K562 (cell line): ENCODE measurements at regions not wholly inside any gene's neighbourhood (a gene's known extent, or its start where the extent isn't known, plus 50 kb on each side); places are given as distances from the start of the nearest gene placed in this dataset.

ENCODE experiments used
- ATAC-seq: fragments of 200-7000 bp; cut with Tn5 transposase; 3 replicates; pipeline ENCODE4 v1.9.1; 2020; ENCODE audit warnings: moderate library complexity
- BruUV-seq: library from RNA; stranded (reverse); fragments of 400-500 nt; replicated peaks from 2 replicates; lab custom pipeline; 2021; lab: Mats Ljungman, UMichigan
- CTCF ChIA-PET: fragments of 300-600 bp; formaldehyde crosslinking; extraction: SDS; loops from one replicate; lab custom pipeline; 2021; ENCODE audit warnings: low intra/inter-chr PET ratio; lab: Yijun Ruan, JAX
- POLR2A ChIA-PET: fragments of 300-600, 350-650 bp; sonication (Branson Sonifier 250); formaldehyde crosslinking; extraction: SDS; loops from one replicate; lab custom pipeline; 2021; ENCODE audit warnings: antibody characterized with exemption, inconsistent platforms; lab: Yijun Ruan, JAX
- DNase-seq, 4 experiments: peaks; one replicate each; pipeline versions ENCODE4 v3.0.0 to v3.0.0-alpha.2; 2011 to 2018; ENCODE audit warnings: low spot score in 3 of 4, mixed read lengths in 3 of 4; ENCODE audit errors: extremely low read depth in 1 of 4
- FAIRE-seq: peaks from 2 replicates; lab custom pipeline; 2011; peaks lifted over from hg19 to GRCh38; lab: Jason Lieb, UNC
- H2AFZ ChIP-seq: 2 replicates; pipeline ENCODE4 v1.6.0; 2011; ENCODE audit warnings: low read depth, low read length, control low read depth, inconsistent platforms
- H3K27ac ChIP-seq: fragments of 200-600 bp; 3 replicates; pipeline ENCODE4 v1.8.0; 2011; ENCODE audit warnings: low read depth, mild to moderate bottlenecking, control low read depth, inconsistent platforms, low read length, moderate library complexity, mixed read lengths; ENCODE audit errors: extremely low read depth
- H3K27me3 ChIP-seq, 2 experiments: fragments of 300-600 bp in 1 of 2; 2 replicates in 1 of 2; 3 replicates in 1 of 2; pipeline versions ENCODE4 v1.6.0 to v1.8.0; 2011; ENCODE audit warnings: inconsistent platforms in 2 of 2, low read length in 2 of 2, mild to moderate bottlenecking in 1 of 2, mixed read lengths in 1 of 2, moderate library complexity in 1 of 2; ENCODE audit not compliant: control insufficient read depth in 2 of 2, insufficient read depth in 2 of 2
- H3K36me3 ChIP-seq: fragments of 300-600 bp; 3 replicates; pipeline ENCODE4 v1.8.0; 2011; ENCODE audit warnings: mild to moderate bottlenecking, low read length, inconsistent platforms; ENCODE audit not compliant: control insufficient read depth, insufficient read depth
- H3K4me1 ChIP-seq, 2 experiments: fragments of 200-600 bp in 1 of 2; replicated peaks in 1 of 2; 2 replicates in 1 of 2; 3 replicates in 1 of 2; pipeline versions ENCODE4 v1.5.1 to v1.8.0; 2011; ENCODE audit warnings: inconsistent platforms in 2 of 2, low read length in 2 of 2, mild to moderate bottlenecking in 1 of 2, mixed read lengths in 1 of 2, moderate library complexity in 1 of 2; ENCODE audit not compliant: control insufficient read depth in 2 of 2, insufficient read depth in 2 of 2
- H3K4me2 ChIP-seq: 2 replicates; pipeline ENCODE4 v1.6.1; 2011; ENCODE audit warnings: low read length, control low read depth, inconsistent platforms, mixed read lengths; ENCODE audit not compliant: insufficient read depth
- H3K4me3 ChIP-seq: fragments of 200-600 bp; sonication (generic), shearing (Covaris generic); 2 replicates; pipeline ENCODE4 v1.5.1; 2016; ENCODE audit warnings: control low read depth, inconsistent platforms
- H3K79me2 ChIP-seq: fragments of 200-600 bp; 3 replicates; pipeline ENCODE4 v1.8.0; 2011; ENCODE audit warnings: low read length, inconsistent platforms; ENCODE audit not compliant: control insufficient read depth, insufficient read depth
- H3K9ac ChIP-seq, 2 experiments: 2 replicates each; pipeline versions ENCODE4 v1.6.0 to v1.6.1; 2011; ENCODE audit warnings: low read depth in 2 of 2, low read length in 2 of 2, control low read depth in 1 of 2, inconsistent platforms in 1 of 2, mild to moderate bottlenecking in 1 of 2, mixed read lengths in 1 of 2; ENCODE audit not compliant: insufficient read depth in 1 of 2
- H3K9me1 ChIP-seq: one replicate; pipeline ENCODE4 v1.6.0; 2011; ENCODE audit warnings: inconsistent platforms, mild to moderate bottlenecking, low read length, moderate library complexity; ENCODE audit not compliant: control insufficient read depth, insufficient read depth
- H3K9me3 ChIP-seq: replicated peaks from 2 replicates; pipeline ENCODE4 v1.5.1; 2011; ENCODE audit warnings: low read depth, low read length, inconsistent platforms; ENCODE audit not compliant: control insufficient read depth, insufficient read depth
- H4K20me1 ChIP-seq: replicated peaks from 2 replicates; pipeline ENCODE4 v1.6.1; 2011; ENCODE audit warnings: low read length, inconsistent platforms, mixed read lengths; ENCODE audit not compliant: control insufficient read depth, insufficient read depth
- GTF3C2 ChIP-seq: IDR thresholded peaks from 3 replicates; pipeline ENCODE4 v1.6.1; 2011; ENCODE audit warnings: borderline replicate concordance, mild to moderate bottlenecking, moderate library complexity; ENCODE audit not compliant: insufficient read length; ENCODE audit errors: extremely low read depth
- KHSRP ChIP-seq: fragments of 450-650 bp; IDR thresholded peaks from 2 replicates; pipeline ENCODE4 v1.6.1; 2017
- NR1H2 ChIP-seq: sonication (generic); formaldehyde crosslinking; IDR thresholded peaks from 2 replicates; pipeline ENCODE4 v1.4.0; 2020; ENCODE audit warnings: mild to moderate bottlenecking, missing genetic modification reagents
- OTX1 ChIP-seq: fragments of 450-650 bp; formaldehyde crosslinking; IDR thresholded peaks from 2 replicates; pipeline ENCODE4 v1.4.0; 2022; ENCODE audit warnings: mild to moderate bottlenecking
- SPI1 ChIP-seq: IDR thresholded peaks from 2 replicates; pipeline ENCODE4 v1.6.1; 2011; ENCODE audit warnings: low read depth, low read length, control low read depth, borderline replicate concordance
- ZC3H11A ChIP-seq: IDR thresholded peaks from 2 replicates; pipeline ENCODE4 v1.6.1; 2012; ENCODE audit warnings: low read depth, low read length, improper control_type of control experiment
- ZFP1 ChIP-seq: fragments of 450-650 bp; formaldehyde crosslinking; IDR thresholded peaks from 2 replicates; pipeline ENCODE4 v1.4.0; 2020; ENCODE audit warnings: mild to moderate bottlenecking, mixed read lengths
- ZNF518B ChIP-seq: fragments of 250-450 bp; sonication (Bioruptor Pico); IDR thresholded peaks from 2 replicates; pipeline ENCODE4 v1.5.0; 2021; ENCODE audit warnings: mild to moderate bottlenecking, moderate library complexity
- ZNF785 ChIP-seq: fragments of 250-450 bp; sonication (Bioruptor Pico); IDR thresholded peaks from 2 replicates; pipeline ENCODE4 v1.4.0; 2020; ENCODE audit warnings: mild to moderate bottlenecking
- WGBS: fragments of 100-300 bp; shearing (Covaris generic); methylation state at CpG from one replicate; pipeline ENCODE4 v1.1.6; 2016; ENCODE audit warnings: low coverage, mixed read lengths; ENCODE audit not compliant: insufficient coverage; ENCODE audit errors: missing lambda C conversion rate; 5-methylcytosine and 5-hydroxymethylcytosine counted together
- in situ Hi-C: fragments of 300-500 bp; cut with MboI; formaldehyde crosslinking; loops from 4 replicates; pipeline ENCODE4 v1.15.0; 2018; ENCODE audit warnings: inconsistent platforms, mixed read lengths
- intact Hi-C: fragments of 100-400 bp; cut with micrococcal nuclease; formaldehyde crosslinking; loops from 2 replicates; pipeline ENCODE4 v1.14.2; 2022
- TF ChIP-seq, protein P1 (sequence below): sonication (generic); formaldehyde crosslinking; IDR thresholded peaks from 2 replicates; pipeline ENCODE4 v1.8.1; 2023; ENCODE audit warnings: mild to moderate bottlenecking, missing genetic modification reagents
- TF ChIP-seq, protein P2 (sequence below), 2 experiments: IDR thresholded peaks in 1 of 2; conservative IDR thresholded peaks in 1 of 2; 2 replicates each; pipeline ENCODE4 v1.6.1; 2016; ENCODE audit warnings: low read depth in 2 of 2, mild to moderate bottlenecking in 1 of 2, missing compliant biosample characterization in 1 of 2, missing genetic modification characterization in 1 of 2, moderate library complexity in 1 of 2

GRCh38 chr13:97119943-97120342, 102.2 kb upstream of the MBNL2 start:
- in situ Hi-C loops: loop anchor here (5.0 to 10.0 kb wide), 2 partner anchors 92 to 235 kb away; no protein-coding TSS in a partner anchor
- no peak for TF ChIP-seq KHSRP
- TF ChIP-seq, protein P1, sequence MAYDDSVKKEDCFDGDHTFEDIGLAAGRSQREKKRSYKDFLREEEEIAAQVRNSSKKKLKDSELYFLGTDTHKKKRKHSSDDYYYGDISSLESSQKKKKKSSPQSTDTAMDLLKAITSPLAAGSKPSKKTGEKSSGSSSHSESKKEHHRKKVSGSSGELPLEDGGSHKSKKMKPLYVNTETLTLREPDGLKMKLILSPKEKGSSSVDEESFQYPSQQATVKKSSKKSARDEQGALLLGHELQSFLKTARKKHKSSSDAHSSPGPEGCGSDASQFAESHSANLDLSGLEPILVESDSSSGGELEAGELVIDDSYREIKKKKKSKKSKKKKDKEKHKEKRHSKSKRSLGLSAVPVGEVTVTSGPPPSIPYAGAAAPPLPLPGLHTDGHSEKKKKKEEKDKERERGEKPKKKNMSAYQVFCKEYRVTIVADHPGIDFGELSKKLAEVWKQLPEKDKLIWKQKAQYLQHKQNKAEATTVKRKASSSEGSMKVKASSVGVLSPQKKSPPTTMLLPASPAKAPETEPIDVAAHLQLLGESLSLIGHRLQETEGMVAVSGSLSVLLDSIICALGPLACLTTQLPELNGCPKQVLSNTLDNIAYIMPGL: no peak
- TF ChIP-seq ZFP1 (CRISPR knock-in tag): no peak
- no peak for TF ChIP-seq SPI1
- TF ChIP-seq OTX1 (CRISPR knock-in tag): no peak
- TF ChIP-seq NR1H2 (CRISPR knock-in tag): no peak
- no peak for TF ChIP-seq ZC3H11A
- TF ChIP-seq, protein P2, sequence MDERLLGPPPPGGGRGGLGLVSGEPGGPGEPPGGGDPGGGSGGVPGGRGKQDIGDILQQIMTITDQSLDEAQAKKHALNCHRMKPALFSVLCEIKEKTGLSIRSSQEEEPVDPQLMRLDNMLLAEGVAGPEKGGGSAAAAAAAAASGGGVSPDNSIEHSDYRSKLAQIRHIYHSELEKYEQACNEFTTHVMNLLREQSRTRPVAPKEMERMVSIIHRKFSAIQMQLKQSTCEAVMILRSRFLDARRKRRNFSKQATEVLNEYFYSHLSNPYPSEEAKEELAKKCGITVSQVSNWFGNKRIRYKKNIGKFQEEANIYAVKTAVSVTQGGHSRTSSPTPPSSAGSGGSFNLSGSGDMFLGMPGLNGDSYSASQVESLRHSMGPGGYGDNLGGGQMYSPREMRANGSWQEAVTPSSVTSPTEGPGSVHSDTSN (CRISPR knock-in tag; IDR thresholded peaks at IDR 0.05; ENCODE audit: low read depth): no peak
- TF ChIP-seq, protein P2 (tag; conservative IDR thresholded peaks at IDR 0.05; ENCODE audit: low read depth): no peak
- TF ChIP-seq ZNF518B (CRISPR knock-in tag): no peak
- TF ChIP-seq GTF3C2: no peak
- no peak for TF ChIP-seq ZNF785

More at GRCh38 chr13:97119943-97120342, 102.2 kb upstream of the MBNL2 start:
- no TSS peak for BruUV-seq
- Histone ChIP-seq H3K27me3 (no peaks in the 10 kb centered on the region), H3K36me3 (no peaks in the 10 kb centered on the region), H3K27ac (no peak overlapping the region), H3K4me2 (no peak overlapping the region), H4K20me1 (no peaks in the 10 kb centered on the region), H3K9me1 (no peaks in the 10 kb centered on the region), H3K4me3 (no peak overlapping the region), H3K9me3 (no peaks in the 10 kb centered on the region), H3K4me1 (no peaks in the 10 kb centered on the region; a peak in 1 of 5 replicates), H2AFZ (no peak overlapping the region), H3K9ac (no peak overlapping the region), H3K79me2 (no peaks in the 10 kb centered on the region)
- ATAC-seq (no peak), FAIRE-seq (no peak), DNase-seq (no peak)
- 18% methylated on average over 3 of the region's 3 CpGs for WGBS
- POLR2A ChIA-PET: no interaction called here
- intact Hi-C loops: no loop called here
- CTCF ChIA-PET: no interaction called here
